SJCRH30 (cell line): ENCODE measurements at regions not wholly inside any gene's neighbourhood (a gene's known extent, or its start where the extent isn't known, plus 50 kb on each side); places are given as distances from the start of the nearest gene placed in this dataset.

Experiments used
- DNase-seq, 2 experiments: peaks; one replicate each; pipeline ENCODE4 v3.0.0-alpha.2; 2015 to 2020
- H3K27ac ChIP-seq: fragments of 250-450 bp; sonication (Bioruptor Pico); 2 replicates; pipeline ENCODE4 v1.5.1; 2020; ENCODE audit warnings: mild to moderate bottlenecking, moderate library complexity
- H3K27me3 ChIP-seq: fragments of 250-450 bp; sonication (Bioruptor Pico); 2 replicates; pipeline ENCODE4 v1.5.1; 2020; ENCODE audit warnings: mild to moderate bottlenecking, moderate library complexity
- H3K36me3 ChIP-seq: fragments of 250-450 bp; sonication (Bioruptor Pico); 2 replicates; pipeline ENCODE4 v1.5.1; 2020; ENCODE audit warnings: mild to moderate bottlenecking, moderate library complexity
- H3K4me1 ChIP-seq: fragments of 250-450 bp; sonication (Bioruptor Pico); 2 replicates; pipeline ENCODE4 v1.5.1; 2020; ENCODE audit warnings: mild to moderate bottlenecking, moderate library complexity
- H3K4me3 ChIP-seq: fragments of 250-450 bp; sonication (Bioruptor Pico); 2 replicates; pipeline ENCODE4 v1.5.1; 2020; ENCODE audit warnings: mild to moderate bottlenecking, moderate library complexity
- H3K9me3 ChIP-seq: fragments of 250-450 bp; sonication (Bioruptor Pico); replicated peaks from 2 replicates; pipeline ENCODE4 v1.5.1; 2020; ENCODE audit warnings: mild to moderate bottlenecking, moderate library complexity

- peaks cover 3% of the 10 kb centered on the region; the same call in 1 of the 2 replicates for H3K4me1 ChIP-seq
Observed at GRCh38 chr20:11234608-11235007, 560.8 kb upstream of the JAG1 start.

GRCh38 chr20:11235058-11235457 lies 561.3 kb upstream of the JAG1 start:
- no peak overlapping the region for H3K27ac ChIP-seq
- H3K9me3 ChIP-seq: no peaks in the 10 kb centered on the region
- no peaks in the 10 kb centered on the region for H3K36me3 ChIP-seq
- DNase-seq: peak; percentile 22 to 55
- no peak overlapping the region for H3K4me3 ChIP-seq
- H3K4me1 ChIP-seq: peaks cover 3% of the 10 kb centered on the region; the same call in 1 of the 2 replicates
- no peaks in the 10 kb centered on the region for H3K27me3 ChIP-seq

More at GRCh38 chr20:11234608-11235007, 560.8 kb upstream of the JAG1 start:
- Histone ChIP-seq H3K27me3 (no peaks in the 10 kb centered on the region), H3K27ac (no peak overlapping the region), H3K9me3 (no peaks in the 10 kb centered on the region), H3K4me3 (no peak overlapping the region), H3K36me3 (no peaks in the 10 kb centered on the region)
- DNase-seq: no peak

GRCh38 chr20:11242320-11242719 lies 568.5 kb upstream of the JAG1 start:
- Histone ChIP-seq H3K27ac (no peak overlapping the region), H3K4me3 (no peak overlapping the region), H3K4me1 (no peaks in the 10 kb centered on the region; the same call in 1 of the 2 replicates), H3K9me3 (peaks cover 2% of the 10 kb centered on the region), H3K27me3 (no peaks in the 10 kb centered on the region; the same call in 1 of the 2 replicates), H3K36me3 (no peaks in the 10 kb centered on the region)
- no peak for DNase-seq

- Histone ChIP-seq H3K27ac (no peak overlapping the region), H3K9me3 (peaks cover 2% of the 10 kb centered on the region), H3K4me1 (no peaks in the 10 kb centered on the region), H3K36me3 (no peaks in the 10 kb centered on the region), H3K27me3 (no peaks in the 10 kb centered on the region; the same call in 1 of the 2 replicates), H3K4me3 (no peak overlapping the region)
- DNase-seq: no peak
Observed at GRCh38 chr20:11245431-11245830, 571.6 kb upstream of the JAG1 start.

- no peak overlapping the region for H3K4me3 ChIP-seq
- no peak overlapping the region for H3K27ac ChIP-seq
- no peaks in the 10 kb centered on the region; the same call in 1 of the 2 replicates for H3K27me3 ChIP-seq
- H3K36me3 ChIP-seq: no peaks in the 10 kb centered on the region
- H3K4me1 ChIP-seq: no peaks in the 10 kb centered on the region
- no peak for DNase-seq
- H3K9me3 ChIP-seq: peaks cover 2% of the 10 kb centered on the region
Observed at GRCh38 chr20:11246251-11246775, 572.5 kb upstream of the JAG1 start.

- no peak for DNase-seq
- Histone ChIP-seq H3K4me1 (no peaks in the 10 kb centered on the region), H3K27me3 (no peaks in the 10 kb centered on the region; the same call in 1 of the 2 replicates), H3K27ac (no peak overlapping the region), H3K9me3 (peaks cover 2% of the 10 kb centered on the region), H3K4me3 (no peak overlapping the region), H3K36me3 (no peaks in the 10 kb centered on the region)
Observed at GRCh38 chr20:11247046-11248010, 573.5 kb upstream of the JAG1 start.

GRCh38 chr20:11248011-11248409 lies 574.2 kb upstream of the JAG1 start:
- Histone ChIP-seq H3K9me3 (peaks cover 2% of the 10 kb centered on the region), H3K36me3 (no peaks in the 10 kb centered on the region), H3K27me3 (no peaks in the 10 kb centered on the region; the same call in 1 of the 2 replicates), H3K4me1 (no peaks in the 10 kb centered on the region), H3K27ac (no peak overlapping the region), H3K4me3 (no peak overlapping the region)
- DNase-seq: no peak

- H3K27me3 ChIP-seq: no peaks in the 10 kb centered on the region; the same call in 1 of the 2 replicates
- H3K4me3 ChIP-seq: no peak overlapping the region
- peaks cover 2% of the 10 kb centered on the region for H3K9me3 ChIP-seq
- H3K4me1 ChIP-seq: no peaks in the 10 kb centered on the region
- no peak for DNase-seq
- no peaks in the 10 kb centered on the region for H3K36me3 ChIP-seq
- H3K27ac ChIP-seq: no peak overlapping the region
Observed at GRCh38 chr20:11248687-11249638, 575.2 kb upstream of the JAG1 start.

- H3K27me3 ChIP-seq: no peaks in the 10 kb centered on the region; the same call in 1 of the 2 replicates
Observed at GRCh38 chr20:11249683-11250082, 575.9 kb upstream of the JAG1 start.

GRCh38 chr20:11252447-11252846 lies 578.6 kb upstream of the JAG1 start:
- H3K27ac ChIP-seq: no peak overlapping the region
- H3K4me1 ChIP-seq: no peaks in the 10 kb centered on the region
- no peaks in the 10 kb centered on the region for H3K36me3 ChIP-seq
- DNase-seq: no peak
- no peaks in the 10 kb centered on the region; the same call in 1 of the 2 replicates for H3K27me3 ChIP-seq
- H3K9me3 ChIP-seq: no peaks in the 10 kb centered on the region
- no peak overlapping the region for H3K4me3 ChIP-seq

More at GRCh38 chr20:11249683-11250082, 575.9 kb upstream of the JAG1 start:
- DNase-seq: no peak
- H3K36me3 ChIP-seq: no peaks in the 10 kb centered on the region
- H3K27ac ChIP-seq: no peak overlapping the region
- peaks cover 2% of the 10 kb centered on the region for H3K9me3 ChIP-seq
- no peaks in the 10 kb centered on the region for H3K4me1 ChIP-seq
- H3K4me3 ChIP-seq: no peak overlapping the region

- Histone ChIP-seq H3K27ac (no peak overlapping the region), H3K9me3 (no peaks in the 10 kb centered on the region), H3K4me3 (no peak overlapping the region), H3K4me1 (no peaks in the 10 kb centered on the region), H3K27me3 (no peaks in the 10 kb centered on the region), H3K36me3 (no peaks in the 10 kb centered on the region)
- DNase-seq: no peak
Observed at GRCh38 chr20:11255455-11255854, 581.7 kb upstream of the JAG1 start.

- Histone ChIP-seq H3K9me3 (no peaks in the 10 kb centered on the region), H3K4me3 (no peak overlapping the region), H3K27ac (no peak overlapping the region), H3K27me3 (no peaks in the 10 kb centered on the region), H3K4me1 (no peaks in the 10 kb centered on the region), H3K36me3 (no peaks in the 10 kb centered on the region)
- no peak for DNase-seq
Observed at GRCh38 chr20:11255860-11256259, 582.1 kb upstream of the JAG1 start.

GRCh38 chr20:11260611-11261010 lies 586.8 kb upstream of the JAG1 start:
- no peak overlapping the region for H3K27ac ChIP-seq
- H3K9me3 ChIP-seq: no peaks in the 10 kb centered on the region
- DNase-seq: no peak
- H3K27me3 ChIP-seq: no peaks in the 10 kb centered on the region
- no peak overlapping the region for H3K4me3 ChIP-seq
- no peaks in the 10 kb centered on the region for H3K4me1 ChIP-seq
- no peaks in the 10 kb centered on the region for H3K36me3 ChIP-seq

- no peaks in the 10 kb centered on the region for H3K36me3 ChIP-seq
- H3K4me3 ChIP-seq: no peak overlapping the region
- no peak for DNase-seq
- H3K27ac ChIP-seq: no peak overlapping the region
- H3K27me3 ChIP-seq: no peaks in the 10 kb centered on the region
- no peaks in the 10 kb centered on the region for H3K4me1 ChIP-seq
- H3K9me3 ChIP-seq: no peaks in the 10 kb centered on the region
Observed at GRCh38 chr20:11261533-11262000, 587.8 kb upstream of the JAG1 start.
